ENCODE measurements at regions not wholly inside any gene's neighbourhood (a gene's known extent, or its start where the extent isn't known, plus 50 kb on each side); places are given as distances from the start of the nearest gene placed in this dataset.

- DNase-seq (ENCODE audit: low read depth), result no peak
- TF ChIP-seq CTCF (conservative IDR thresholded peaks at IDR 0.05; ENCODE audit: low read depth, low read length), result no peak
- H3K4me3 ChIP-seq (ENCODE audit: low read depth, low read length), result peak overlapping the region; percentile 67
These were observed 215.2 kb upstream of the ZNF184 start for GRCh38 chr6:27688014-27688586.

- peak overlapping the region; percentile 67 for H3K4me3 ChIP-seq (ENCODE audit: low read depth, low read length)
- TF ChIP-seq CTCF (conservative IDR thresholded peaks at IDR 0.05; ENCODE audit: low read depth, low read length), result peak; percentile 72
- no peak for DNase-seq (ENCODE audit: low read depth)
These were observed 214.5 kb upstream of the ZNF184 start for GRCh38 chr6:27687154-27688013.

- no peak for DNase-seq (ENCODE audit: low read depth)
- no peak overlapping the region for H3K4me3 ChIP-seq (ENCODE audit: low read depth, low read length)
- no peak for TF ChIP-seq CTCF (conservative IDR thresholded peaks at IDR 0.05; ENCODE audit: low read depth, low read length)
These were observed 212.4 kb upstream of the ZNF184 start for GRCh38 chr6:27685279-27685678.

- no peak overlapping the region for H3K4me3 ChIP-seq (ENCODE audit: low read depth, low read length)
- no peak for TF ChIP-seq CTCF (conservative IDR thresholded peaks at IDR 0.05; ENCODE audit: low read depth, low read length)
These were observed 211.6 kb upstream of the ZNF184 start for GRCh38 chr6:27684264-27685211.

GRCh38 chr6:27679964-27680694, 207.2 kb upstream of the ZNF184 start:
- H3K4me3 ChIP-seq (ENCODE audit: low read depth, low read length), result peak overlapping the region; percentile 36
- no peak for DNase-seq (ENCODE audit: low read depth)
- no peak for TF ChIP-seq CTCF (conservative IDR thresholded peaks at IDR 0.05; ENCODE audit: low read depth, low read length)

More at GRCh38 chr6:27684264-27685211, 211.6 kb upstream of the ZNF184 start:
- DNase-seq (ENCODE audit: low read depth), result no peak

- DNase-seq (ENCODE audit: low read depth), result no peak
- no peak for TF ChIP-seq CTCF (conservative IDR thresholded peaks at IDR 0.05; ENCODE audit: low read depth, low read length)
- peak overlapping the region; percentile 36 for H3K4me3 ChIP-seq (ENCODE audit: low read depth, low read length)
These were observed 206.5 kb upstream of the ZNF184 start for GRCh38 chr6:27679308-27679963.
